IMR-90 (cell line): ENCODE measurements at regions not wholly inside any gene's neighbourhood (a gene's known extent, or its start where the extent isn't known, plus 50 kb on each side); places are given as distances from the start of the nearest gene placed in this dataset.

Source experiments
- ATAC-seq: fragments of 200-7000 bp; cut with Tn5 transposase; 2 replicates; pipeline ENCODE4 v1.9.1; 2020; ENCODE audit warnings: low read depth, mild to moderate bottlenecking, moderate library complexity
- BruUV-seq: library from RNA; stranded (reverse); fragments of 400-500 nt; replicated peaks from 2 replicates; lab custom pipeline; 2021; lab: Mats Ljungman, UMichigan
- CTCF ChIA-PET: fragments of 300-600 bp; formaldehyde crosslinking; extraction: SDS; loops from one replicate; lab custom pipeline; 2021; ENCODE audit warnings: antibody characterized with exemption; lab: Yijun Ruan, JAX
- POLR2A ChIA-PET: fragments of 300-600 bp; sonication (Branson Sonifier 250); formaldehyde crosslinking; loops from one replicate; lab custom pipeline; 2022; ENCODE audit warnings: antibody characterized with exemption; ENCODE audit not compliant: unreplicated experiment; lab: Charles Lee
- DNase-seq: peaks from one replicate; pipeline ENCODE4 v3.0.0; 2013
- H2AFZ ChIP-seq: replicated peaks from 2 replicates; pipeline ENCODE3; 2013; ENCODE audit warnings: low read length, mild to moderate bottlenecking; ENCODE audit not compliant: poor library complexity
- H2AK5ac ChIP-seq: 2 replicates; pipeline ENCODE4 v1.6.1; 2013; ENCODE audit warnings: low read depth, low read length, inconsistent platforms
- H2AK9ac ChIP-seq: replicated peaks from 2 replicates; pipeline ENCODE3; 2013; ENCODE audit warnings: mild to moderate bottlenecking, low read depth, low read length, moderate library complexity; ENCODE audit not compliant: poor library complexity
- H2BK120ac ChIP-seq: 2 replicates; pipeline ENCODE4 v1.6.1; 2013; ENCODE audit warnings: low read depth, low read length, inconsistent platforms
- H2BK15ac ChIP-seq: 3 replicates; pipeline ENCODE4 v1.6.1; 2013; ENCODE audit warnings: low read depth, low read length, inconsistent platforms
- H2BK20ac ChIP-seq: 2 replicates; pipeline ENCODE4 v1.6.1; 2013; ENCODE audit warnings: low read depth, mild to moderate bottlenecking, inconsistent platforms, low read length, moderate library complexity
- H2BK5ac ChIP-seq: 2 replicates; pipeline ENCODE4 v1.6.1; 2013; ENCODE audit warnings: mild to moderate bottlenecking, low read depth, low read length, inconsistent platforms; ENCODE audit not compliant: poor library complexity, severe bottlenecking
- H3K14ac ChIP-seq: replicated peaks from 2 replicates; pipeline ENCODE4 v1.6.1; 2013; ENCODE audit warnings: low read depth, low read length, inconsistent platforms
- H3K18ac ChIP-seq: 2 replicates; pipeline ENCODE4 v1.6.1; 2013; ENCODE audit warnings: low read depth, low read length, control low read depth
- H3K23ac ChIP-seq: 2 replicates; pipeline ENCODE4 v1.6.1; 2013; ENCODE audit warnings: low read depth, low read length, inconsistent platforms
- H3K27ac ChIP-seq: 2 replicates; pipeline ENCODE4 v1.5.1; 2013; ENCODE audit warnings: mild to moderate bottlenecking, control low read depth, low read length; ENCODE audit not compliant: insufficient read depth
- H3K27me3 ChIP-seq: 2 replicates; pipeline ENCODE4 v1.6.1; 2013; ENCODE audit warnings: low read length; ENCODE audit not compliant: control insufficient read depth, insufficient read depth
- H3K36me3 ChIP-seq: 2 replicates; pipeline ENCODE4 v1.6.1; 2013; ENCODE audit warnings: low read length, mixed read lengths; ENCODE audit not compliant: control insufficient read depth, insufficient read depth
- H3K4ac ChIP-seq: 2 replicates; pipeline ENCODE4 v1.6.1; 2013; ENCODE audit warnings: low read depth, low read length, inconsistent platforms
- H3K4me1 ChIP-seq: 2 replicates; pipeline ENCODE4 v1.6.1; 2013; ENCODE audit warnings: low read length, mixed read lengths; ENCODE audit not compliant: control insufficient read depth, insufficient read depth
- H3K4me2 ChIP-seq: 2 replicates; pipeline ENCODE4 v1.6.1; 2013; ENCODE audit warnings: low read depth, mild to moderate bottlenecking, control low read depth, low read length, moderate library complexity
- H3K4me3 ChIP-seq: 2 replicates; pipeline ENCODE4 v1.5.1; 2013; ENCODE audit warnings: low read depth, mild to moderate bottlenecking, control low read depth, low read length, moderate library complexity; ENCODE audit not compliant: insufficient read depth
- H3K56ac ChIP-seq: 2 replicates; pipeline ENCODE4 v1.6.1; 2013; ENCODE audit warnings: low read length, inconsistent platforms; ENCODE audit not compliant: insufficient read depth; ENCODE audit errors: extremely low read depth
- H3K79me1 ChIP-seq, 2 experiments: 2 replicates each; pipeline ENCODE4 v1.6.1; 2013; ENCODE audit warnings: low read length in 2 of 2, inconsistent platforms in 1 of 2, low read depth in 1 of 2
- H3K9ac ChIP-seq: 2 replicates; pipeline ENCODE4 v1.6.1; 2013; ENCODE audit warnings: low read depth, low read length, control low read depth
- H3K9me1 ChIP-seq: 2 replicates; pipeline ENCODE4 v1.6.1; 2013; ENCODE audit warnings: low read length, inconsistent platforms; ENCODE audit not compliant: insufficient read depth
- H3K9me3 ChIP-seq: 2 replicates; pipeline ENCODE4 v1.6.1; 2013; ENCODE audit warnings: low read length; ENCODE audit not compliant: control insufficient read depth, insufficient read depth
- H4K20me1 ChIP-seq: 2 replicates; pipeline ENCODE4 v1.6.1; 2013; ENCODE audit warnings: low read length, inconsistent platforms; ENCODE audit not compliant: insufficient read depth
- H4K5ac ChIP-seq: 2 replicates; pipeline ENCODE4 v1.6.1; 2013; ENCODE audit warnings: mild to moderate bottlenecking, low read depth, low read length, control low read depth
- H4K8ac ChIP-seq, 2 experiments: 2 replicates each; pipeline ENCODE4 v1.6.1; 2013; ENCODE audit warnings: low read depth in 2 of 2, low read length in 2 of 2, control low read depth in 1 of 2, inconsistent platforms in 1 of 2
- H4K91ac ChIP-seq: 2 replicates; pipeline ENCODE4 v1.6.1; 2013; ENCODE audit warnings: low read depth, low read length, inconsistent platforms; ENCODE audit not compliant: insufficient read depth
- BHLHE40 ChIP-seq: fragments of 150-350 bp; IDR thresholded peaks from 2 replicates; pipeline ENCODE4 v1.6.1; 2016; ENCODE audit warnings: mild to moderate bottlenecking, low read depth, low read length
- FOS ChIP-seq: fragments of 150-350 bp; IDR thresholded peaks from 2 replicates; pipeline ENCODE4 v1.6.1; 2016; ENCODE audit warnings: low read depth, low read length
- MXI1 ChIP-seq: IDR thresholded peaks from 2 replicates; pipeline ENCODE4 v1.6.1; 2012; ENCODE audit warnings: low read depth, mild to moderate bottlenecking, low read length, moderate library complexity, borderline replicate concordance
- NFE2L2 ChIP-seq: fragments of 150-350 bp; IDR thresholded peaks from 2 replicates; pipeline ENCODE4 v1.6.1; 2016; ENCODE audit warnings: low read depth, mild to moderate bottlenecking, low read length
- WGBS, 2 experiments: methylation state at CpG; one replicate each; pipeline versions ENCODE4 v1.1.5 to v1.1.7; 2013; ENCODE audit warnings: missing lambda C conversion rate in 2 of 2; ENCODE audit not compliant: insufficient read length in 1 of 2; ENCODE audit errors: extremely low coverage in 2 of 2; 5-methylcytosine and 5-hydroxymethylcytosine counted together
- dilution Hi-C: fragments of 300-500 bp; cut with HindIII; formaldehyde crosslinking; loops from one replicate; pipeline ENCODE4 v1.14.3; 2018; ENCODE audit warnings: low sequenced_read_pairs; ENCODE audit not compliant: unreplicated experiment
- in situ Hi-C: fragments of 300-500 bp; cut with MboI; formaldehyde crosslinking; loops from 3 replicates; pipeline ENCODE4 v1.14.3; 2019; ENCODE audit warnings: low sequenced_read_pairs, inconsistent platforms, mixed read lengths
- intact Hi-C: fragments of 100-400 bp; cut with micrococcal nuclease; formaldehyde crosslinking; loops from 2 replicates; pipeline ENCODE4 v1.10.0; 2022
- TF ChIP-seq, protein P1 (sequence below): fragments of 150-350 bp; IDR thresholded peaks from 2 replicates; pipeline ENCODE4 v1.6.1; 2016; ENCODE audit warnings: low read depth, mild to moderate bottlenecking, low read length, moderate library complexity, borderline replicate concordance

DNA sequence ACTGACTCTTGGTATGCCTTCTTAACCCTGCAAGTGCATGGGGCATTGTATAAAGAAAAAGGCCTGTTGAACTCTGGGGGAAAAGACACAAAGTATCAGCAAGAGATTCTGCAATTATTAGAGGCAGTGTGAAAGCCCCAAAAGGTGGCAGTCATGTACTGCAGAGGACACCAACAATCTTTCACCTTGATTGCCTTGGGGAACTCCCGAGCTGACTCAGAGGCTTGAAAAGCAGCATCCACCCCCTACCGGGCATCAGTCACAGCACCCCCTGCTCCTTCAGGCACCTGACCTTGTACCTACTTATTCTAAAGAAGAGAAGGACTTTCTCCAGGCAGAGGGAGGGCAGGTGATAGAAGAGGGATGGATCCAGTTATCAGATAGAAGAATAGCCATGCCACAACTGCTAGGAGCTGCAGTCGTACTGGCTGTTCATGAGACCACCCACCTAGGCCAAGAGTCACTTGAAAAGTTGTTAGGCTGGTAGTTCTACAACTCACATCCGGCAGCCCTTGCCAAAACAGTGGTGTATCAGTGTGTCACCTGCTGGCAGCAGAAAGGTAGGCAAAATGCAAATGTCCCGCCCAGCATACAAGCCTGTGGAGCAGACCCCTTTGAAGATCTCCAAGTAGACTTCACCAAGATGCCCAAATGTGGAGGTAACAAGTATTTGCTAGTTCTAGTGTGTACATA lies 241.6 kb upstream of the CNTN6 start:
- Histone ChIP-seq H3K18ac (no peak overlapping the region), H2BK20ac (no peak overlapping the region), H2AK5ac (no peak overlapping the region), H3K27me3 (no peaks in the 10 kb centered on the region), H3K4ac (no peak overlapping the region), H2AK9ac (no peak overlapping the region), H3K56ac (no peak overlapping the region), H4K20me1 (no peaks in the 10 kb centered on the region), H3K4me1 (no peaks in the 10 kb centered on the region), H3K9ac (no peak overlapping the region), H4K91ac (no peak overlapping the region), H3K9me1 (no peaks in the 10 kb centered on the region), H3K23ac (no peak overlapping the region), H3K4me2 (no peak overlapping the region), H2BK15ac (no peak overlapping the region), H3K79me1 (no peaks in the 10 kb centered on the region), H2AFZ (no peak overlapping the region), H3K4me3 (no peak overlapping the region), H4K8ac (no peak overlapping the region), H4K5ac (no peak overlapping the region), H3K14ac (no peak overlapping the region), H2BK5ac (no peak overlapping the region), H2BK120ac (no peak overlapping the region), H3K36me3 (no peaks in the 10 kb centered on the region), H3K9me3 (peaks cover 33% of the 10 kb centered on the region), H3K27ac (no peak overlapping the region)
- ATAC-seq, result no peak
- POLR2A ChIA-PET, result no interaction called here
- dilution Hi-C loops, result no loop called here
- DNase-seq, result no peak
- CTCF ChIA-PET, result no interaction called here
- in situ Hi-C loops, result no loop called here
- TF ChIP-seq BHLHE40 (no peak), MXI1 (no peak), NFE2L2 (no peak), FOS (no peak)
- TF ChIP-seq, protein P1, sequence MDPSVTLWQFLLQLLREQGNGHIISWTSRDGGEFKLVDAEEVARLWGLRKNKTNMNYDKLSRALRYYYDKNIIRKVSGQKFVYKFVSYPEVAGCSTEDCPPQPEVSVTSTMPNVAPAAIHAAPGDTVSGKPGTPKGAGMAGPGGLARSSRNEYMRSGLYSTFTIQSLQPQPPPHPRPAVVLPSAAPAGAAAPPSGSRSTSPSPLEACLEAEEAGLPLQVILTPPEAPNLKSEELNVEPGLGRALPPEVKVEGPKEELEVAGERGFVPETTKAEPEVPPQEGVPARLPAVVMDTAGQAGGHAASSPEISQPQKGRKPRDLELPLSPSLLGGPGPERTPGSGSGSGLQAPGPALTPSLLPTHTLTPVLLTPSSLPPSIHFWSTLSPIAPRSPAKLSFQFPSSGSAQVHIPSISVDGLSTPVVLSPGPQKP, result no peak
- no CpG with 5 or more reads among the region's 5 CpGs for WGBS, 2 experiments
- intact Hi-C loops, result no loop called here
- no TSS peak for BruUV-seq
